Anterior cingulate cortex (tissue), 58 donors: ENCODE measurements at regions not wholly inside any gene's neighbourhood (a gene's known extent, or its start where the extent isn't known, plus 50 kb on each side); places are given as distances from the start of the nearest gene placed in this dataset.

ENCODE experiments used
- DNase-seq, 58 donors: peaks; one replicate each; lab custom pipeline; 2025; lab: John Stamatoyannopoulos, UW

GRCh38 chr13:74084375-74084935 is 49.7 kb downstream of the KLF12 start:
- no peak for DNase-seq

- no peak for DNase-seq
Measured at GRCh38 chr13:74082741-74083160, 51.5 kb downstream of the KLF12 start.

- DNase-seq, result no peak
Measured at GRCh38 chr13:74080762-74081161, 53.4 kb downstream of the KLF12 start.

GRCh38 chr13:74077792-74078191 is 56.4 kb downstream of the KLF12 start:
- no peak for DNase-seq

GRCh38 chr13:74077375-74077774 is 56.8 kb downstream of the KLF12 start:
- DNase-seq, result no peak

GRCh38 chr13:74074723-74075122 is 59.5 kb downstream of the KLF12 start:
- DNase-seq, result no peak

GRCh38 chr13:74073274-74073673 is 60.9 kb downstream of the KLF12 start:
- no peak for DNase-seq

GRCh38 chr13:74070513-74070912 is 63.7 kb downstream of the KLF12 start:
- no peak for DNase-seq

GRCh38 chr13:74070065-74070464 is 64.1 kb downstream of the KLF12 start:
- DNase-seq, result no peak

GRCh38 chr13:74068471-74068870 is 65.7 kb downstream of the KLF12 start:
- DNase-seq, result no peak

- no peak for DNase-seq
Measured at GRCh38 chr13:74067818-74068217, 66.4 kb downstream of the KLF12 start.

- no peak for DNase-seq
Measured at GRCh38 chr13:74066937-74067336, 67.3 kb downstream of the KLF12 start.

- DNase-seq, result no peak
Measured at GRCh38 chr13:74064805-74065312, 69.3 kb downstream of the KLF12 start.

- no peak for DNase-seq
Measured at GRCh38 chr13:74063533-74064100, 70.6 kb downstream of the KLF12 start.

- DNase-seq, result peak in 25 of 58 donors; percentile 6 to 61 (median 16)
Measured at GRCh38 chr13:74062933-74063332, 71.3 kb downstream of the KLF12 start.

GRCh38 chr13:74061926-74062595 is 72.1 kb downstream of the KLF12 start:
- peak in 1 of 58 donors; percentile 9 for DNase-seq

- no peak for DNase-seq
Measured at GRCh38 chr13:74056801-74057542, 77.2 kb downstream of the KLF12 start.

GRCh38 chr13:74052402-74052928 is 81.7 kb downstream of the KLF12 start:
- no peak for DNase-seq

GRCh38 chr13:74048756-74049155 is 85.4 kb downstream of the KLF12 start:
- DNase-seq, result no peak

- no peak for DNase-seq
Measured at GRCh38 chr13:74047931-74048600, 86.1 kb downstream of the KLF12 start.
